NCI-H1092 (cell line): ENCODE measurements at regions not wholly inside any gene's neighbourhood (a gene's known extent, or its start where the extent isn't known, plus 50 kb on each side); places are given as distances from the start of the nearest gene placed in this dataset.
"Not testable (repeated sequence)": the region's sequence is repeated elsewhere in the genome, so short reads cannot be mapped to it uniquely, and the experiment has no call there.

Experiments used
- DNase-seq: peaks from one replicate; lab custom pipeline; 2025; lab: John Stamatoyannopoulos, UW

DNA sequence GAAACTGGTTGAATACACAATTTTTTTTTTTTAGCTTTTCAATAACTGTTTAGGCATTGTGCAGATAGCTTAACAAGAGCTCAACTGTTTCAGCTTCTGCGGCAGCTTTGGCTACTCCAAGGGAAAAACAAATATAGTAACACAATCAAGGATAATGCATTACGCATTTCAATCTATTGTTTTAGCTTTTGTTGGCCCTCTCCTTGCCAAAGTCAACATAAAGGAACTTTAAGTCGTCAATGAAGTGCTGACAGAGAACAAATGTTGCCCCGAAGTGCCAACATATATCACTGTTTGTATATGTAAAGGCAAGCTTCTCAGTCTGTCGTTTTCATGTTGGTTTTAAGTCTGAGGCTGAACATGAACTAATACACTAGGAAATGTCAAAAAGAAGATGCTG, 1087.4 kb upstream of the FLRT2 start:
- DNase-seq, result no peak

DNA sequence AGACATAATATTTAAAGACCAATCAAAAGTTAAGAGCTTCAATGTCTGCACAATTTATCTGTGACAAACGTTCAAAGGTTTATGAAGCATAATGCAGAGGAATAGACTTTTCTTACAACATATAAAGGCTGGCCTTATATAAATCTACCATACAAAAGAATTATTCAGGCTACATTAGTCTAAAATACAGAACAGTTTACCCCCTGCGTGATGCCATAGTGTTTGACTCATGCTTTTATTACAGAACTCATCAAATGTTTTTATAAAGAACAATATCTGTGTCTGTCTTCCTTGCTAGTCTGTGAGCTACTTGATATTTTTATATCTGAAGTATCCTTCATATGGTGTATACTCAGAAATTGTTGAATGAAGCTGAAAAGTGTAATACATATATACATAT, 1084.5 kb upstream of the FLRT2 start:
- no peak for DNase-seq

DNA sequence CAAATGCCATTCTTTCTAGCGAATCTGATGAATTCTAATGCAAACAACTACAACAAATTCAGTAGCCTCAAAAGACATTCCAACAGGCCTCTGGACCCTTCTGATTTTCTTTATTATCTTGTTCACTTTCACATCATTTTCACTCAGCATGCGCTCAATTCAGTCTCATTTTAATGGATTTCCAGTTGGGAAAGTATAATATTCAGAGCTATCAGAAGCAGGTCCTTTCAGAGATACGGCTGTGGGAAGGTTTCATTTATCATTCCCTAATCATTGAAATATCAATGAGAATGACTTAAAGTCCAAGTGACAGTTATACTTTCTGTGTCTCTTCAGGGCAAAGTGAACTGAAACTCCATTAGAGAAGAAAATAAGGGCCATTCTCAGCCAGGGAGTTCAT, 1083.7 kb upstream of the FLRT2 start:
- DNase-seq, result no peak

DNA sequence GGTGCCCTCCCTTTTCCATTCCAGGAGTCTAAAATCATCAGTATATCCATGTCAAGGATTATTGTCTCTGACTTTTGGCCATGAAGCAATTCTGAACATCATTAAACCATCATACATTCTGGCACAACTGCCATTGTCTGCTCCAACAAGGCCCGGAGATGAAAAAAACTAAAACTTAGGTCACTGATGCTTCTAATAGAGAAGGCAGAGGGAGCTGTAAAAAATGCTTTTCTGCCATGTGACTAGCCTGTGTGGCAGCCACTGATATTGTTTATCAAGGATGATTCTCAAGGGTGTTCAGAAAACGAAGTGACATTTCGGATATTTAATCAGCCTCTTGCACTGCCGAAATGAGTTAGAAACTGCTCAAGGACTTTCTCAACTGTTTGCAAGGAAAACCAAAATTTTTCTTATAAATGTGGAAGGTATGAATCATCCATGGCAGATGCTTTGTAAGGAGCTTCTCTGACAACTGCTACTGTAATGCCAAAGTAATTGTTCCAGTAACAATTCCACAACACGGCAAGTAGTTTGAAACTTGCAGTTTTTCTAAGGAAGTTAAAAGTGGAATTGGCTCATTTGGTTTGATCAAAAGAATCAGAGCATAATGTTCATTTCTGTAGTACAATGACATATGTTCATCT, 1076.5 kb upstream of the FLRT2 start:
- DNase-seq, result no peak

DNA sequence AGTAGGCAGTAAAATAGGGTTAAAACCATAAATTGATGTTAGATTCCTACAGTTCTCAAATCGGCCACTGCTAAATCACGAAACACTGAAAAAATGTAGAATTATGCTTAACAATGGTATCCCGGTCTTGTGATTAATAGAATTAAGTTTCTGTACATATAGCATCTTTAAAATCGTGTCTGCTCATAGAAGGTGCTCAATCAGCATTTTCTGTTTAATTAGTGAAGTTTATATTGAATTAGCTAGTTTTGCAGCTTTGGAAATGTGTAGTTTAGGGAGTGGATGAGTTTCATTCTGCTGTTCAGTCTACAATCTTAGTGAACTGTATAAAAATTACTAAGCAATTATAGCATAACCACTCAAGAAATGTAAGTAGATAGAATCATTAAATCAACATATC, 1075.8 kb upstream of the FLRT2 start:
- no peak for DNase-seq

DNA sequence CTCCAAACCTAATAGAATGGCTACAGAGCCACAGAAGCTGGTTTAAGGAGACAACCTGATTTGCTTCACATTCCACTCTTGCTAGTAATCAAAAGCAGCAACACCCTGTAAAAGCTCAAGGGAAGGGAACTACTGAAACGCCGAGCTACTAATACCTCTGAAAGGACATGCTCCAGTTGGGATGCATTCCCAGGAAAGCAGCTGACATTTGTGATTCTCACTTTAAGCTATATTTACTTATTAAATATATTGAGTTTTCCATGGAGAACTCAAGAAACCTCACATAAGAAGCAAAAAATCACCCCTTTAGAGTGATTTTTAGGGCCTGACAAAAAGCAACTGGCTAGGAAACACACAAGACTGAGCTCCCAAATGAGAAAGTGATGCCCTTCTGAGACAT, 1073.0 kb upstream of the FLRT2 start:
- no peak for DNase-seq

DNA sequence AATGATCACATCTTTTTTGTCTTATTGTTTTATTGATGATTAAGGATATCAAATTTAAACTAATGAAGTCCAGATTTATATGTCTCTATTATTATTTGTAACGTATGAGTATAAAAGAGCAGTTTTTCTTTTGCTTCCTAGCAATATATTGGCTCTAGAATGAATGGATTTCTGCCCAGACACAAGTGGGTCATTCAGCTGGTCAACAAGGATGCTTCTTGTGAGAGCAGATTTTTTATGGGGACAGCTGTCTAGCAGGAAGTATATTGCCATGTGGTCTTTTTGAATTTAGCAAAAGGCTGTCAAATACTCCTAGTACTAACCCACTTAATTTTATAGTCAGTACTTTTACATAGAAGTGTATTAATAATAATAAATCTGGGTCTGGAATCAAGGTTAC, 1071.1 kb upstream of the FLRT2 start:
- DNase-seq, result peak; percentile 58

DNA sequence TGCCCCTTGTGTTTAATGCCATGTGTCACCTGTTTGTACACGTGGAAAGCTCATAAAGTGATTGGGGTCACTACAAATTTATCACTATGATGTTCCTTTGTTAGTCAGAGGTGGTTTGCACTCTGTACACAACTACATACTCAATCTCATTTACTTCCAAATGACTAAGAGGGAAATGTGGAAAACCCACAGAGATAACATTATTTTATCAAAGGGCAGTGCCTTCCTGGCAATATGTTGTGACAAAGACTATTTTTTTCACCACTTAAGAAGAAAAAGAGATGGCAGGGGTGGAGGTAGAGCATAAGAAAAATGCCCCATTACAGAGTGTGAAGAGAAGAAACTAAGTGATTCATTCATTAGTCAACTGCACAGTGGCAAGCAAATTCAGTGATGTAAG, 1064.1 kb upstream of the FLRT2 start:
- no peak for DNase-seq

DNA sequence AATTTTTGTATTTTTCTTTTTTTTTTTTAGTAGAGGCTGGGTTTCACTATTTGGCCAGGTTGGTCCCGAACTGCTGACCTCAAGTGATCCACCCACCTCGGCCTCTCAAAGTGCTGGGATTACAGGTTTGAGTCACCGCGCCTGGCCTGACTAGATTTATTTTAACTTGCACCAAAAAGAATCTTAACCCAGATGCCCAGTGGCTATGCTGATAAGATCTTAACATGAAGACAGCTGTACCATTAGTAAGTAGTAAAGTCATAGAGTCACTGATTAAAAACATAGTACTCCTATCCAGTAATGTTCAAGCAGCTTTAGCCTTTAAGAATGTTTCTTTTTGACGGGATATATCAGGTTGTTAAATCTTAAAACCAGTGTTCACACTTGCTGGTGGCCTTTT, 1061.8 kb upstream of the FLRT2 start:
- DNase-seq, result no peak

DNA sequence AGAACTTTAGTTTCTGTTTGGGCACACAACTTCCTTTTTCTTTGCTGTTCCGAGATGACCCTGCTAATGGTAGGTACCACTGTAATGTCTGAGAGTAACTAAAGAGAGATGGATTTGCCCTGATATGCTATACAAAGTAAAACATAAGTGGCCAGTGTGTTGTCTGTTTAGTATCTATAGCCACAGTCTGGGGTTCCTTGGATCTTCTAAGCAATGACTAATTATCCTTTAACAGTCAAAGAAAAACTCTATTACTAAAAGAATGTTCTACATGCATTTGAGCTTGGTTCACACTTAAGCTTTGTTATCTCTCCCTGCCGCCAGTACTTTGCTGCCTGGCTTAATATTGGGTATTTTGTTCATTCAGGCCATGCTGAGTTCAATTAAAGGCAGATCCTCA, 1051.9 kb upstream of the FLRT2 start:
- DNase-seq, result no peak

DNA sequence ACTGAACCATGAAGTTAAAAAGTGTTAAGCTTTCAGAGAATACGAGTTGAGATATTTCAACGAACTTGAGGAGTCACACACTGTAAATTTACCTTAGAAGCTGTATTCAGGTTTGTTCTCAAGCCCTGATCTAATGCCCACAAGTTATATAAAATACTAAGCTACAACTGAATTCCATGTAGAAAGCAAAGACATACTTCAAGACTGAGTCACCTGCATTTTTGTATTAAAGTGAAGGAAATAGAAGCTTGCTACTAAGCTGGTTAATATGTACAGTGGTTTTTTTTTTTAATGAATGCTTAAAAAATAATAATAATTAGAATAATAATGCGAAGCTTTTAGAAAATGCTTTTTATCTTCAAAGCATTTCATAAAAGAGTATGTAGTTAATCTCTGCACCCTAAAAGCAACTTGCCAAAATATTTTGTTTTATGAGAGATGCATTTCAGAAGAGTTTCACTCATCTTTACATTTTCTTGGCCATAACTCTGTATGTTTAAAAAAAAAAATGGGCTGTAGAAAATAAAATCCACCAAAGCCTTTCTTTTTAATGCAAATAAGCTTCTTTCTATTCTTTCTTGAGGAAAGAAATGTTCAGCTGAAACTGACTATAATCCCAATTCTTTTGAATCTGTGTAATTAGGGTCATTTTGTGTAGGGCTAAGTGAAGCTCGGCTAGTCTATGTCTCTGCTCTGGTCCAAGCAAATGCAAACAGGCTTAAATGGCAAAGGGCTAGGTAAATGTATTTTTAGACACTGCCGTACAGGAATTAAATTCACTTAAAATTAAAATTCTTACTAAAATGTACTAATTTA, 1047.5 kb upstream of the FLRT2 start:
- DNase-seq, result no peak

DNA sequence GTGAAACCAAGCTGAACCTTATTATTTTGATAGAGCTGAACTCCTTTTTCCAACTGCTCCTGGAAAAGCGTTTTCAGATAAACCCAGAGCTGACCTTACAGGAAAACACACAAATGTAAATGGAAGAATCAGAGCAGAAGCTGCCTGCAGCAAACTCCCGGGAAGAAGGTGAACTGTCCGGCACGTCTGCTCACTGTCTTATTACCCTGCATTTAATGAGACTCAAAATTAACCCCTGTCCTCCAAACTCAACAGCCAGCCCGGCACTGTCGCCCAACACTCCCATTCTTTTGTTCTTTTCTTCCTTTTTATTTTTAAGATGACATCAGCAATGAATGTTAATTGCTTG, 1046.9 kb upstream of the FLRT2 start:
- no peak for DNase-seq

DNA sequence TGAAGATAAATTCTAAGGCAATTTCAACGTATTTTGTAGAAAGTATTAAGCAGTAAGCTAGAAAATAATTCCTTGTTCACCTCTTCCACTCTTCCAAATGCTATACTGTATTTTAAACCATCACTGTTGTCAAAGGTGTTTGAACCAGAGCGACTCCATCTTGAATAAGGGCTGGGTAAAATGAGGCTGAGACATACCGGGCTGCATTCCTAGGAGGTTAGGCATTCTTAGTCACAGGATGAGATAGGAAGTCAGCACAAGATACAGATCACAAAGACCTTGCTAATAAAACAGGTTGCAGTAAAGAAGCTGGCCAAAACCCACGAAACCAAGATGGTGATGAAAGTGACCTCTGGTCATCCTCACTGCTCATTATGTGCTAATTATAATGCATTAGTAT, 1045.7 kb upstream of the FLRT2 start:
- not testable (repeated sequence) for DNase-seq

DNA sequence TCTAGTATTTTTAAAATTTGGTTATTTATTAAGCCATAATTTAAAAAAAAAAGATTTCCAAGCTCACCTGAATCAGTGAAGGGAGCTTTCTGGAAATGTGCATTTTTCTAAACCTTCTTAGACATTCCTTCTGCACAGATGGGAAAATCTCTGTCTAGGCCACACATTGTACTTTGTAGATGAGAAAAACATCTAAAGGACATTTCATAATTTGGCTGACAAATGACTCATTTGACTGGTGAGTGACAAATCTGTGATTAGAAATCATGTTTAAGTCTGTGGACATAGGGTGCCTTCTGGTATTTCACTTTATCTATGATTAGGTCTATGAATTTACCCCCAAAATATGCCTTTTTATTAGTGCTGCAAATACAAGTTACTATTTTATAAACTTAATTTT, 1044.9 kb upstream of the FLRT2 start:
- DNase-seq, result no peak

DNA sequence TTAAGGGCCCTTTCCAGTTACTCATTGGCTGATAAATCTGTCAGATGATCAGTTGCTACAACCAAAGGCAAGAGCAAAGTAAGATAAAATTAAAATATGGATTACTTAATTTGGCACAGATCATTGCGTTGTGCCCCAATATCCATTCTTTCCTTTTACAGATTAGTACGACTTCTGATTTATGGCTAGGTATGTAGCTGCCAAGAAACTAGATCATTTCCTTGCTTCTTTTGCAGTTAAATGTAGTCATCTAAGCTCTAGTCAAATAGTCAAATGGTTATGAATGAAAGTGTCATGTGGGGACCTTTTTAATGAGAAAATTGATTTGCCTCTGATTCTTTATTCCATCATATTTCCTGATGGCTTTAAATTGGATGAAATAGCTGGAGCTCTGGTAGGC, 1039.9 kb upstream of the FLRT2 start:
- no peak for DNase-seq

DNA sequence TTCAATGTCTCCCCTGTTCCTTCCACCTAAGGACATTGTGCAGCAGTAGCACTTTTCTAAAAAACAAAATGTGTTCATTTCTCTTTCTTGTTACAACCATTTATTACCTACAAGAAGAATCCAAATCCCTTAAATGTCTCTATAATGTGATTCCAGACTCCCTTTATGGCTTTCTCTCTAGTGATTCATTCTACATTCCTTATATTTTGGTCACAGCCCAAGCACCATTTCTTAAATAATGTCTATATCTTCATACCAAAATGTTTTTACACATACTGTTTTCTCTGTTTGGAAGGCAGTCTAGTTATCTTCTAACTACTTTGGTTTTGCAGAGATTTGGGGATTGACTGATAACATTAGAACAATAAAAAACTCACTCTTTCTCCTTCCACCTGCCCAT, 1037.3 kb upstream of the FLRT2 start:
- no peak for DNase-seq

DNA sequence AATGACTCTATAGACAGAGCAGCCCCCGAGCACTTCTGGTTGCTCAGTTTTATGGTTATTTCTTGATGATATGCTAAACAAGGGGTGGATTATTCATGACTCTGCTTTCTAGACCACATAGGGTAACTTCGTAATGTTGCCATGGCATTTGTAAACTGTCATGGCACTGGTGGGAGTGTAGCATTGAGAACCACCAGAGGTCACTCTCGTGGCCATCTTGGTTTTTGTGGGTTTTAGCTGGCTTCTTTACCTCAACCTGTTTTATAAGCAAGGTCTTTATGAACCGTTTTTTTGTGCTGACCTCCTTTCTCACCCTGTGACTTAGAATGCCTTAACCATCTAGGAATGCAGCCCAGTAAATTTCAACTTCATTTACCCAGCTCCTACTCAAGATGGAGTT, 1036.2 kb upstream of the FLRT2 start:
- DNase-seq, result no peak

DNA sequence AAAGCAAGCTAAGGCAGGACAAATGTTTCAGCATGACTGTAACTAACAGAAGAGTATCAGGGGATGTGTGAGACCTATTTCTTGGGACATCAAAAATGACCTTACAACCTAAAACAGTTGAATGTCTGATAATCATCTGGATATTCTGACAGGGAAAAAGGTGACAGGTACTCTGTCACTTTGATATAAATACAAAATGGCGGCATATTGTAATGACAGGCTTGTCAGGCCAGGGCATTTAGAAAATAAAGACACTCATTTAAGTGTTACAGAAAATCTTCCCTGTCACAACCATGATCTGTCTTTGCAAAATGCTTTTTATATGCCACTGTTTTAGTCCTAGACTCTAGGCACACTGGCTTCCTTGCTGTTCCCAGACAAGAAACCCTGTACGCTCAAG, 1033.3 kb upstream of the FLRT2 start:
- no peak for DNase-seq

DNA sequence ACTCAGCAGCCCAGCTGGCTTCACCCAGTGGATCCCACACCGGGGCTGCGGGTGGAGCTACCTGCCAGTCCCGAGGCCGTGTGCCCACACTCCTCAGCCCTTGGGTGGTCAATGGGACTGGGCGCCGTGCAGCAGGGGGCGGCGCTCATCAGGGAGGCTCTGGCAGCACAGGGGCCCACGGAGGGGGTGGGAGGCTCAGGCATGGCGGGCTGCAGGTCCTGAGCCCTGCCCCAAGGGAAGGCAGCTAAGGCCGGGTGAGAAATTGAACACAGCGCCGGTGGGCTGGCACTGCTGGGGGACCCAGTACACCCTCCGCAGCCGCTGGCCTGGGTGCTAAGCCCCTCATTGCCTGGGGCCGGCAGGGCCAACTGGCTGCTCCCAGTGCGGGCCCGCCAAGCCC, 1017.1 kb upstream of the FLRT2 start:
- DNase-seq, result not testable (repeated sequence)

DNA sequence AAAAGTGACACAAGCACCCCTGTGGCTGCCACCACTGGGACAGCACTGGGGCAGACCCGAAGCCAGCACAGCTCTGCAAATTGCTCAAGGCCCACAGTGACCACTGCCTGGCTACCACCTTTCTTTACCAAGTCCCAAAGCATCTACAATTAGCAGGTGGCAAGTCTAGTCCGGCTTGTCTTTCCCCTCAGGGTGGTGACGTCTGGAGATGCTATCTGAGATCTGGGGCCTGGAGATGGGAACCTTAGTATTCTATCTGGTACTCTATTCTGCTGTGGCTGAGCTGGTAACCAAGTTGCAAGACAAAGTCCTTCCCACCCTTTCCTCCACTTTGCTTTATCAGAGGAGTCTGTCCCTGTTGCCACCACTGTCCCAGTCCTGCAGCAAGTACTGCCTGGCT, 1010.1 kb upstream of the FLRT2 start:
- no peak for DNase-seq

DNA sequence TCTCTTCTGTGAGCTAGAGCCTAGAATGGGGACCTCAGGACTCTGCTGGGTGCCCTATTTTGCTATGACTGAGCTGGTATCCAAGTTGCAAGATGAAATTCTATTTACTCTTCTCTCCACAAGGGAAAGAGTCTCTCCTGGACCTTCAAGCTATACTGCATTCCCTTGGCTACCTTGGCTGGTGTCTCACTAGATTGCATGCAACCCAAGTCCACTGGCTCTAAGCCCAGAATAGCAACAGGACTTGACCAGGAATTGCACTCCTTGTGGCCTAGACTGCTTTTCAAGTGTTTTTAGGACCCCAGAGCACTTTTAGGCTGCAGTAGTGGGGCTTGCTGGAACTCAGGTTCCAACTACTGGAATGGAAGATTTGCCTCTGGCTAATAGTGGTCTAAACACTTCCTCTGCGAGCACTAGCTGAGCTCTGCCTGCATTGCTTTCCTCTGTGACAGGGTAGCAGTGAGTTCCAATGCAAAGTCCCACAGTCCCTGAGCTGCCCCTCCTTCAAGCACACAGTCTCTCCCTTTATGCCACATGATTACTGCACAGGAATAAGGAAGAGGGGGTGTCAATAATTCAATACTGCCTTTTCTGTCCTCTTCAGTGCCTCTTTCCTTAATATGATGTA, 1009.1 kb upstream of the FLRT2 start:
- no peak for DNase-seq

DNA sequence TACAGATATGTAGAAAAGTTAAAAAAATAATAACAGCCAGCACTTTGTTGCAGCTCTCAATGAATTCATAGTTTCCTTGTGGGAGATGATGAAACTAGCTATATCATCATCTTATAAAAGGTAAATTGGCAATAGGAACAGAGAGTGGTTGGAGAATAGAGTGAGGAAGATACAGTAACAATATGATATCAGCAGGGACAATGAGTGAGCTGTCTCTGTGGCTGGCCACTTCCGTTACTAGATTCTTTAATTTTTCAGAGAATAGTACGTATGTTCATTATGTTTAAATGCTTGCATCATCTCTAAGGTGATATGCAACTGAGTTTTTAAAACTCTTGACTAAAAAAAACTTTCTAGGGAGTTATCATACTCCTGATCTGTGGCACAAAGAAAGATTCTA, 1006.2 kb upstream of the FLRT2 start:
- no peak for DNase-seq

DNA sequence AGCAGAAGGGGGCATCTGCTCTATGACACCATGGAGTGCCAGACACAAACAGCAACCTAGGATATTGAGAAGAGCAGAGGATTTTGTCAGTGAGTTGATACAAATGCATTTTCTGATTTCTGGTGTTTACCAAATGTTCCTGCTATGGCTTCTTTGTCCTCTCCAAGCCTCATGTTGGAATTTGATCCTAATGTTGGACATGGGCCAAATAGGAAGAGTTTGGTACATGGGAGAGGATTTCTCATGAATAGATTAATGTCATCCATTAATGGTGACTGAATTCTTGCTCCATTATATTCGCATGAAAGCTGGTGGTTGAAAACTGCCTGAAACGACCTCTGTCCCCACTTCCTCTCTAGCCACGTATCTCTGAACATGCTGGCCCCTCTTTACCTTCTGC, 1002.2 kb upstream of the FLRT2 start:
- no peak for DNase-seq

DNA sequence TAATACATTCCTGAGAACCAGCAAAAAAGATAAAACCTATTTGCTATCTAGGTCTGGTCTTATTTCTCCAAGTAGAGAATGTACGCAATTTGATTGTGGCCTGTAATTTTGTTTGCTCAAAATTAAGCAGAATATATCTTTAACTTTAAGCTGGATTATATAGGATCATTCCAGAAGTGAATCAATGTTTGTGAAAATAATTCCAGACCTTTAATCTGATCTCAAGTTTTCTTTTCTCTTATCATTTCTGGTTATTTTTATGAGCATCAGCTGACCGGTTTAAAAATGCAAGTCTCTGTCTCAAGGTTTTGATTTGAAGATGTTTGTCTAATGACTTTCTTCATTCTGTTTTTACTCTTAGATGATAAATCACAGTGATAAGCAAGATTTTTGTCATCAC, 997.9 kb upstream of the FLRT2 start:
- DNase-seq, result no peak
